ENCODE measurements at regions not wholly inside any gene's neighbourhood (a gene's known extent, or its start where the extent isn't known, plus 50 kb on each side); places are given as distances from the start of the nearest gene placed in this dataset.

- Mint-ChIP-seq H3K9me3 (peaks cover 13% of the 10 kb centered on the region), H3K4me1 (no peaks in the 10 kb centered on the region), H3K27ac (no peak overlapping the region), H3K36me3 (ENCODE audit: low read depth) (no peaks in the 10 kb centered on the region), H3K27me3 (ENCODE audit: insufficient read depth, low read depth, poor library complexity) (no peaks in the 10 kb centered on the region), H3K4me3 (no peak overlapping the region)
- Histone ChIP-seq H3F3A (replicated peaks; ENCODE audit: low read depth) (no peaks in the 10 kb centered on the region), H3K9me2 (ENCODE audit: insufficient read depth) (0 out of 2 replicates have a peak, but pooled peaks cover 3% of the 10 kb centered on the region), H3K4me1 (ENCODE audit: insufficient read depth) (no peaks in the 10 kb centered on the region), H3K4me2 (no peak overlapping the region), H3K27me3 (ENCODE audit: insufficient read depth) (no peaks in the 10 kb centered on the region), H2AFZ (no peak overlapping the region), H3K36me3 (ENCODE audit: insufficient read depth) (no peaks in the 10 kb centered on the region), H3K4me3 (no peak overlapping the region), H3K27ac (ENCODE audit: low read depth) (no peak overlapping the region), H3K79me2 (replicated peaks; ENCODE audit: insufficient read depth) (no peaks in the 10 kb centered on the region), H4K20me1 (replicated peaks; ENCODE audit: insufficient read depth) (no peaks in the 10 kb centered on the region)
- ATAC-seq (no peak), DNase-seq (ENCODE audit: low spot score) (no peak)
- TF ChIP-seq NANOG (IDR thresholded peaks at IDR 0.05; ENCODE audit: borderline replicate concordance) (no peak), JUNB (IDR thresholded peaks at IDR 0.05; ENCODE audit: unreplicated experiment) (no peak), POLR2AphosphoS5 (IDR thresholded peaks at IDR 0.05; ENCODE audit: low read depth) (no peak), ZNF462 (CRISPR knock-in tag; IDR thresholded peaks at IDR 0.05) (no peak), ETS1 (IDR thresholded peaks at IDR 0.05) (no peak), CTCF (conservative IDR thresholded peaks at IDR 0.05; ENCODE audit: low read depth in 2 of 2) (no peak), ZNF331 (CRISPR knock-in tag; IDR thresholded peaks at IDR 0.05; ENCODE audit: low read depth) (no peak), STAT1 (IDR thresholded peaks at IDR 0.05; ENCODE audit: unreplicated experiment) (no peak)
These were observed 293.5 kb downstream of the LTN1 start for GRCh38 chr21:28699186-28699585.

All from GM23338 (cell line).